AG09319 (cell line): ENCODE measurements at regions not wholly inside any gene's neighbourhood (a gene's known extent, or its start where the extent isn't known, plus 50 kb on each side); places are given as distances from the start of the nearest gene placed in this dataset.

ENCODE experiments used
- DNase-seq: peaks from one replicate; pipeline ENCODE4 v3.0.0-alpha.2; 2010; ENCODE audit warnings: low read depth; ENCODE audit errors: extremely low read depth
- TF ChIP-seq, protein P1 (sequence below): IDR thresholded peaks from 2 replicates; pipeline ENCODE4 v1.5.1; 2011; ENCODE audit warnings: low read depth, mild to moderate bottlenecking, inconsistent platforms, low read length, moderate library complexity

DNA sequence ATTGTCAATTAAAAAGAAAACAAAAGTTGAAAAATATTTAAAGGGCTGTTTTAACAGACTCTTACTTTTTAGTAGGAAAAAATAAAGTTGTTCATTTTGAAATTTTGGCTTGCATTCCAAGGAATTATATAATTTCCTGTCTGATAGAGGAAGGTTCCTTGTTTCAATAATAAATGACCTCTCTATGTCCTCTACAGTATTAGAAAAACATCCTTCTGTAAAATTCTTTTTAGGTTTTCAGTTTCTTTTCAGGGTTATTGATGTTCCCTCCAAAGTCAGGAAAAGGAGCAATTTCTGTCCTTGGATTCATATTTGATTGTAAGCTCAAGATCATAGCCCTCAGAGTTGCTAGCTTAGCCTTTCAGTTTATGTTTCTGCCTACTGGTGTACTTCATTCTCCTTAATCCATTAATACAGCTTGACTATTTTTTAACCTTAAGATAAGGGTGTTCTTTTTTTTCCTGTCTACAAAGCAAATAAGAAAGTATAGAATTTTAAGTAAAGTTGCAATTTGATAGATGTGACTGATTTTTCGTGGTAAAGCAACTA is 125.2 kb upstream of the COL3A1 start:
- no peak for DNase-seq
- TF ChIP-seq, protein P1, sequence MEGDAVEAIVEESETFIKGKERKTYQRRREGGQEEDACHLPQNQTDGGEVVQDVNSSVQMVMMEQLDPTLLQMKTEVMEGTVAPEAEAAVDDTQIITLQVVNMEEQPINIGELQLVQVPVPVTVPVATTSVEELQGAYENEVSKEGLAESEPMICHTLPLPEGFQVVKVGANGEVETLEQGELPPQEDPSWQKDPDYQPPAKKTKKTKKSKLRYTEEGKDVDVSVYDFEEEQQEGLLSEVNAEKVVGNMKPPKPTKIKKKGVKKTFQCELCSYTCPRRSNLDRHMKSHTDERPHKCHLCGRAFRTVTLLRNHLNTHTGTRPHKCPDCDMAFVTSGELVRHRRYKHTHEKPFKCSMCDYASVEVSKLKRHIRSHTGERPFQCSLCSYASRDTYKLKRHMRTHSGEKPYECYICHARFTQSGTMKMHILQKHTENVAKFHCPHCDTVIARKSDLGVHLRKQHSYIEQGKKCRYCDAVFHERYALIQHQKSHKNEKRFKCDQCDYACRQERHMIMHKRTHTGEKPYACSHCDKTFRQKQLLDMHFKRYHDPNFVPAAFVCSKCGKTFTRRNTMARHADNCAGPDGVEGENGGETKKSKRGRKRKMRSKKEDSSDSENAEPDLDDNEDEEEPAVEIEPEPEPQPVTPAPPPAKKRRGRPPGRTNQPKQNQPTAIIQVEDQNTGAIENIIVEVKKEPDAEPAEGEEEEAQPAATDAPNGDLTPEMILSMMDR = no peak

DNA sequence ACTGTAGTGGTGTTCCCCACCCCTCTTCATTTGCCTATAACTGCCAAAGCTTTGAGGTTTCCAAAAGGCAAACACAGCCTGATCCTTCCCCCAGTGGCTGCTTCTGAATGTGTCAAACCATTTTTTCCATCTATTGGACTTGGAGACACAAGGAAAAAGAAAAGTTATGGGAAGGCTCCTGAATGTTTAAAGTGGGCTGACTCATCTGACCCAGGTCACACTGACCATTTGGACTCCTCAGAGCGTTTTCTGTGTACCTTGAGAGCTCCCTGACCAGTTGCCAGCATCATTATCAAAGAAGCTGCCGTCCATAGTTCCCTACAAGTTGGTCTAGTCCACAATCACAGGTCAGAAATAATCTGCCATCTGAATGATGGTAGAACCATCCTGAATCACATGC is 123.4 kb upstream of the COL3A1 start:
- TF ChIP-seq, protein P1 = no peak
- DNase-seq = no peak

DNA sequence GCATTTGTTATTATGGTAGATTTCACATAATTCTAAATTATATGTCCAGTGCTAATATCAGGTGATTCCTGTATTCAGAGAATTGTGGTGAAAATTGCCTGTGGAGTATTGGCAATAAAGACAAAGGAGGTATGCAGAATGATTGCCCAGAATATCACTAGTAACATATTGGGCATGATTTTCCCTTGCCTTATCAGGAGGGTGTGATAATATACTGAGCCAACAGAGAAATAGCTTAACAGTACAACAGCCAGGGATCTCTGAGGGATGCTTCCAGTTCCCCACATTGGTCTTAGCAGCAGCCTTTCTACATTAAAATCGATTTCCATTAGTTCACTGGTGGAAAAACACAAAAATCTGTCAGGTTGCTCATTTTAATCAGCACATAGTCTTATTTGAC is 122.9 kb upstream of the COL3A1 start:
- no peak for DNase-seq
- TF ChIP-seq, protein P1 = no peak

DNA sequence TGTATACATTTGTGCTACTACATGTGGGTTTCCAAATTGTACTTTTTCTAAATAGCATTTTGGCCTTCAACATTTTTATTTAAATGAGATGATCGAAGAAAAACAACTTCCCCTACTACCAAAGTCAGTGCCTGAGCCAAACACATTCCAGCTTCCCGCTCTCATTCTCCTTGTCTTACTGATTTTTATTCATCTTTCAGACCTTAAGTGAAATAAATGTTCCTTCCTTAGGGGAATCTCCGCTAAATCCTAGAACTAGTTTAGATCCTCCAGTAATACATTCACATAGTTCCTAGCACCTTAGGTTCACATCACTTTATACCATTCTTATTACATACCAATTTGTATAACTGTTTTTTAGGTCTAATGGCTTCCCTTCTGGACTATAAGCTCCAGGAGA is 122.3 kb upstream of the COL3A1 start:
- TF ChIP-seq, protein P1 = no peak
- DNase-seq = no peak

DNA sequence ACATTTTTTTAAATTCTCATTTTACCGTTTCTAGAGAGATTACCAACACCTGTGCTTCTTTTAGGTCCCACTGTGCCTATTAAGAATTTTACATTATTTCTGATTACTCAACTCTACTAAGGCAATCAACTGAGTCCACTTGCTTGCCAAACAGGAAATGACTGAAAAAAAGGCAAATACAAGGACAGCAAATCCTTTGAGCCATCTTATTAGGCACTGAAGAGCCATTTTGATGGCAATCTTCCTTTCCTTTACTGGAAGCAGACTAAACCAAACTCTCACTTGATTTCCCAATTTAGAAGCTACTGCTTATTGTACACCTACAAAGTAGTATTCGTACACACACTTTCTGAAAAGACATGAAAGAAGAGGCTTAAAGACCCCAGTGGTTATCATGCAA is 121.4 kb upstream of the COL3A1 start:
- peak; percentile 19 for DNase-seq
- TF ChIP-seq, protein P1 = no peak

DNA sequence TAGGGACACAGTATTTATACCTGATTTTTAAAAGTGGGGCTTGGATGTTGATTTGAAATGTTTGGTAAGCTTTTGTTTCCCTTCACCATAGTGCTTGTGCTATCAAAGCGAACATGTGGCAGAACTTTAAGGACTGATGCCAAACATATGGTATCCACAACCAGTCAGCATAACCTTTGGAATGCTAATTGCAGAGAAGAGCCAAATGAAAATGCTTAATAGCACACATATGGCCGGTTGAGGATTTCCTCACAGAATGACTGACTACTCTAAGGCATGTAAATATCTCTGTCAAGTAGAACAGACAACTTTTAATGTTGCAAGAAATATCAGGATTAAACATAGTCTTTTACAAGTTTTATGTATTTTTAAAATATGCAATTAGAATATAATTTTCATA is 120.9 kb upstream of the COL3A1 start:
- TF ChIP-seq, protein P1 = no peak

DNA sequence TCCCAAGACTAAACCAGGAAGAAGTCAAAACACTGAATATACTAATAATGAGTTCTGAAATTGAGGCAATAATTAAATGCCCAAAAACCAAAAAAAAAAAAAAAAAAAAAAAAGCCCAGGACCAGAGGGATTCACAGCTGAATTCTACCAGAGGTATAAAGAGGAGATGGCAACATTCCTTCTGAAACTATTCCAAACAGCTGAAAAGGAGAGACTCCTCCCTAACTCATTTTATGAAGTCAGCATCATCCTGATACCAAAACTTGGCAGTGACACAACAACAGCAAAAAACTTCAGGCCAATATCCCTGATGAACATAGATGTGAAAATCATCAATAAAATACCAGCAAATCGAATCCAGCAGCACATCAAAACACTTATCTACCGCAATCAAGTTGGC is 108.5 kb upstream of the COL3A1 start:
- no peak for DNase-seq
- TF ChIP-seq, protein P1 = no peak

More for the DNA sequence above, 120.9 kb upstream of the COL3A1 start:
- peak; percentile 92 for DNase-seq
